ENCODE measurements at regions not wholly inside any gene's neighbourhood (a gene's known extent, or its start where the extent isn't known, plus 50 kb on each side); places are given as distances from the start of the nearest gene placed in this dataset.

DNA sequence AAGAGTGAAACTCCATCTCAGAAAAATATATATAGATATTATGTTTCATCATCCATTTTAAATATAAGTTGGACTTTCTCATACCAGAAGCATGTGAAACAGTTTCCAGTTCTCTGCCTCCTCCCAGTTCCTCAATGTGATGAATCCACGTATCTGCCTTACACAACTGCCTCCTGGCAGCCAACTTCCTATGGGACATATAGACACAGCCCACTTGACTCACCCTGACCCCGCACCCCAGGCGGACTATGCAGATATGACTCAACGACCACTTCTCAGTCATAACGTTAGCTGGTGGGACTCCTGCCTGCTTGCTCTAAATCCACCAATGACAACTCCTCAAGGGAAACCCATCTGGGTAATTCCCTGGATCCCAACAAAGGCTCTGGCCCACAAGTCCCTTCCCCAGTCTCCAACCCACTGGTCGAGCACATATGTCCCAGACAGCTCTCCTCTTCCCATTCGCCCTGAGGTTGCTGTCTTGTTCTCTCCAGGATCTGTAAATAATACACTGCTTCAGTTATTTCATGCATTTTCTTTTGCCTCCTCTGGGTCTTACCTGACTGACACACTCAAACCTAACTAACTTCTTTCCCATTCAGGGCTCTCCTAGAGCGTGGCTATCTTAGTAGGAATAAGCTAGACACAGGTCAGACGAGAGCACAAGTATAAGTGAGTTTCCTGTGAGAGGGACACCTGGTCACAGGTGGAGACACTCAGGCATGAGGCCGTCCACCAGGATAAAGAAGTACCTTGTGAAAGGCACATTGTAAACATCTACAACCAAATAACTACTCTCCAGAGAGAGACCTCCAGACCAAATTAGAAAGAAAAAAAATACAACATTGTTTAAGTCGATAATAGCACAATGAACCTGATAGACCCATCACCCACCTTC lies 548.5 kb downstream of the CD83 start:
- no peak for DNase-seq

DNA sequence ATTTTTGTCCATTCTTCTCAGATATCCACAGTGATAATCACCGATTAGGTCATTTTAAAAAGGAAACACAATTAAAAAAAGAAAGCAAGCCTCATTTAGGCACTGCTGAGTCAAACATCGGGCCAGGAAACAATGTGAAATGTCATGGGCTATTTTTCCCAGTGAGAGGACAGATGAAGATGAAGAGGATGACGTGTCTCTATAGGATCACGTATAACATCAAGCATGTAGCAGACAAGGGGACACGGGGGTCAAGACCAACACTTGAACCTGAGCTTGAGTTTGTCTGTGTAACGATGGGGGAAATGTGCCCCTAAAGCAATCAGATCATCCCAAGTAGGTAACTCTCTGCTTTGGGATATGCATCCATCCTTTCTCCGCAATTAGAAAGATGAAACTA lies 553.2 kb downstream of the CD83 start:
- intact Hi-C loops (cut with DNase I; ENCODE audit: low total_unique reads), result no loop called here

More for the DNA sequence above, 548.5 kb downstream of the CD83 start:
- ATAC-seq, result peak in 1 of 2 donors; percentile 27
- no peak for TF ChIP-seq POLR2A (IDR thresholded peaks at IDR 0.05)
- TF ChIP-seq, protein P1, sequence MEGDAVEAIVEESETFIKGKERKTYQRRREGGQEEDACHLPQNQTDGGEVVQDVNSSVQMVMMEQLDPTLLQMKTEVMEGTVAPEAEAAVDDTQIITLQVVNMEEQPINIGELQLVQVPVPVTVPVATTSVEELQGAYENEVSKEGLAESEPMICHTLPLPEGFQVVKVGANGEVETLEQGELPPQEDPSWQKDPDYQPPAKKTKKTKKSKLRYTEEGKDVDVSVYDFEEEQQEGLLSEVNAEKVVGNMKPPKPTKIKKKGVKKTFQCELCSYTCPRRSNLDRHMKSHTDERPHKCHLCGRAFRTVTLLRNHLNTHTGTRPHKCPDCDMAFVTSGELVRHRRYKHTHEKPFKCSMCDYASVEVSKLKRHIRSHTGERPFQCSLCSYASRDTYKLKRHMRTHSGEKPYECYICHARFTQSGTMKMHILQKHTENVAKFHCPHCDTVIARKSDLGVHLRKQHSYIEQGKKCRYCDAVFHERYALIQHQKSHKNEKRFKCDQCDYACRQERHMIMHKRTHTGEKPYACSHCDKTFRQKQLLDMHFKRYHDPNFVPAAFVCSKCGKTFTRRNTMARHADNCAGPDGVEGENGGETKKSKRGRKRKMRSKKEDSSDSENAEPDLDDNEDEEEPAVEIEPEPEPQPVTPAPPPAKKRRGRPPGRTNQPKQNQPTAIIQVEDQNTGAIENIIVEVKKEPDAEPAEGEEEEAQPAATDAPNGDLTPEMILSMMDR (IDR thresholded peaks at IDR 0.05 in 4 of 5, conservative IDR thresholded peaks at IDR 0.05 in 1 of 5), result no peak
- intact Hi-C loops (cut with DNase I; ENCODE audit: low total_unique reads), result no loop called here
- no peak overlapping the region for H3K4me3 ChIP-seq
- H3K27me3 ChIP-seq, result no peaks in the 10 kb centered on the region
- no peaks in the 10 kb centered on the region for H3K36me3 ChIP-seq
- H3K27ac ChIP-seq, result no peak overlapping the region
- in situ Hi-C loops (cut with MboI; ENCODE audit: low sequenced_read_pairs in 4 of 4), result no loop called here
- no peaks in the 10 kb centered on the region for H3K9me3 ChIP-seq
- peaks cover 0 to 6% of the 10 kb centered on the region in 2 donors for H3K4me1 ChIP-seq

DNA sequence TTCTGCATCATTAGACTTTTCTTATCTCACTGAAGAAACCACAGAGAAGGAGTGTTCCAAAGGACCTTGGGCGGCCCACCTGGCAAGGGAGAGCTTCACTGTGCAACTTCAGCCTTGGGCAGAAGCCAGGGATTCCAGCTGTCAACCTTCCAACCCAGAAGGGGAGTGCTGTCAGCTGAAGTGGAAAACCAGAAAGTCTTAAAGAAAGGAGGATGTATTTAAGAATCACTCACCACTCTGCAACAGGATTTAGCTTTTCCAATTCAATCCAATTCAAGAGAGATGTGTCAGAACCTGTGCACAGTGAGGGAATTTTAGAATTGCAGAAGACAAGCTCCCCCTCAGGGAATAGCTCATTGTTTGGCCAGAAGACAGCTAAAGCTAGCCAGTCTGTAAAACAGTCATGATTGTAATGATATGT lies 553.7 kb downstream of the CD83 start:
- intact Hi-C loops (cut with DNase I; ENCODE audit: low total_unique reads), result no loop called here
- no peak for ATAC-seq
- H3K4me1 ChIP-seq, result peaks cover 0 to 12% of the 10 kb centered on the region in 2 donors
- TF ChIP-seq, protein P1 (IDR thresholded peaks at IDR 0.05 in 4 of 5, conservative IDR thresholded peaks at IDR 0.05 in 1 of 5), result no peak
- TF ChIP-seq POLR2A (IDR thresholded peaks at IDR 0.05), result no peak
- in situ Hi-C loops (cut with MboI; ENCODE audit: low sequenced_read_pairs in 4 of 4), result no loop called here
- no peaks in the 10 kb centered on the region for H3K9me3 ChIP-seq
- H3K27ac ChIP-seq, result no peak overlapping the region
- H3K27me3 ChIP-seq, result no peaks in the 10 kb centered on the region
- H3K36me3 ChIP-seq, result no peaks in the 10 kb centered on the region
- H3K4me3 ChIP-seq, result no peak overlapping the region
- no peak for DNase-seq

More for the DNA sequence above, 553.2 kb downstream of the CD83 start:
- Histone ChIP-seq H3K9me3 (no peaks in the 10 kb centered on the region), H3K36me3 (no peaks in the 10 kb centered on the region), H3K4me1 (peaks cover 0 to 12% of the 10 kb centered on the region in 2 donors), H3K4me3 (no peak overlapping the region), H3K27me3 (no peaks in the 10 kb centered on the region), H3K27ac (no peak overlapping the region)
- no peak for TF ChIP-seq POLR2A (IDR thresholded peaks at IDR 0.05)
- TF ChIP-seq, protein P1 (IDR thresholded peaks at IDR 0.05 in 4 of 5, conservative IDR thresholded peaks at IDR 0.05 in 1 of 5), result no peak
- DNase-seq, result no peak
- in situ Hi-C loops (cut with MboI; ENCODE audit: low sequenced_read_pairs in 4 of 4), result no loop called here
- ATAC-seq, result no peak

DNA sequence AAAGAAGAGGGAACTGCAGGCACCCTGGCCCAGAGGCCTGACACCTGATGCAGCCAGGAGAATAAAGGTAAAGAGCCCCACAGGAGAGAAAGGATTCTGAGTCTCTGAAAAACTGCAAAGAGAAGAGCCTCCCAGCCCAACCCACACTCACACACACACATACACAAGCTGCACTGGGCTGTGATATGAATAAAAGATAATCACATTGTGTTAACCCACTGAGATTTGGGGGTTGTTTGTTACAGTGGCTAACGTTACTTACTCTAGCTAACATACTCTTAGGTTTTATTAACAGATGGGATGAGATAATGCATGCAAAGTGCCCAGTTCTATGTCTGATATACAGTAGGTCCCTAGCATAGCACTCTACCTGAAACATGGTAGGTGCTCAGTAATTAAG lies 554.4 kb downstream of the CD83 start:
- no peak for TF ChIP-seq POLR2A (IDR thresholded peaks at IDR 0.05)
- TF ChIP-seq, protein P1 (IDR thresholded peaks at IDR 0.05 in 4 of 5, conservative IDR thresholded peaks at IDR 0.05 in 1 of 5), result no peak
- in situ Hi-C loops (cut with MboI; ENCODE audit: low sequenced_read_pairs in 4 of 4), result no loop called here
- H3K27ac ChIP-seq, result no peak overlapping the region
- no peaks in the 10 kb centered on the region for H3K36me3 ChIP-seq
- ATAC-seq, result no peak
- no peaks in the 10 kb centered on the region for H3K9me3 ChIP-seq
- intact Hi-C loops (cut with DNase I; ENCODE audit: low total_unique reads), result no loop called here
- H3K4me3 ChIP-seq, result no peak overlapping the region
- H3K4me1 ChIP-seq, result peaks cover 0 to 12% of the 10 kb centered on the region in 2 donors
- DNase-seq, result no peak
- H3K27me3 ChIP-seq, result no peaks in the 10 kb centered on the region
